ENCODE measurements at regions not wholly inside any gene's neighbourhood (a gene's known extent, or its start where the extent isn't known, plus 50 kb on each side); places are given as distances from the start of the nearest gene placed in this dataset.

DNA sequence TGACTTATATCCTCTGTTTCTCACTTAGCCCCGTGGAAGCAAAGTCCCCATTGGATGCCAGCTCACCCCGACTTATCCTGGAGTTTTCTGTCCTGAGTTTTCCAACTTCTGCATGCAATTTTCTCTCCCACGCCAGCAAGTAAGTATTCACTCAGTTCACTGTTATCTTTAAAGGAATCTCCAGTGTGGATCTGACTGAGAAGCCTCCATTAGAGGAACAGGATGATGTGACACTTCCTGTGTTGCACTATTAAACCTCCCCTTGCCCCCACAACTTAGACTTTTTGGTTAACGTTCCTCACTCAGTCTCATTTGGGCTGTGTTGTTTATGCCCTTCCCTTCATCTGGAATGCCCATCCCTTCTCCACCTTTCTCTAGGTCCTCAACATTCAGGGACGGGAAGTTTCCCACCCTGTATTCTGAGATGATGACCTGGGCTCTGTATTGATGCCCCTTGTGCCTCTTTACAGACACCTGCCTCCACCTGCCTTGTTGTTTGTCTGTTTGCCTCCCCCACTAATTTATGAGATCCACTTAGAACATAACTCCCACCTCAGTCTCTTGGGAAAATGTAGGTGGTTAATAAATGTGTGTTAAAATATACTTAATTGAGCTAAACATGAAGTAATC lies 536.1 kb upstream of the RAB6C start:
- Histone ChIP-seq H3K36me3 (replicated peaks in 1 of 2; ENCODE audit: control insufficient read depth in 1 of 2, insufficient read depth in 2 of 2, low read length in 1 of 2) (no peaks in the 10 kb centered on the region), H3K9ac (no peak overlapping the region), H3K4me1 (ENCODE audit: control insufficient read depth in 1 of 2, insufficient read depth in 2 of 2, low read depth in 1 of 2, low read length in 1 of 2) (peaks cover 0 to 17% of the 10 kb centered on the region in 2 experiments; a peak in 1 of 4 replicates), H3K4me2 (no peak overlapping the region), H3F3A (replicated peaks; ENCODE audit: insufficient read depth) (no peaks in the 10 kb centered on the region), H3K9me2 (no peaks in the 10 kb centered on the region), H3K9me3 (no peaks in the 10 kb centered on the region), H3K27me3 (ENCODE audit: insufficient read depth) (no peaks in the 10 kb centered on the region), H3K79me2 (ENCODE audit: insufficient read depth) (no peaks in the 10 kb centered on the region), H2AFZ (ENCODE audit: low read depth) (no peak overlapping the region), H4K20me1 (ENCODE audit: insufficient read depth) (no peaks in the 10 kb centered on the region), H3K4me3 (ENCODE audit: low read depth in 2 of 2, low read length in 1 of 2) (no peak overlapping the region), H3K27ac (ENCODE audit: low read depth in 2 of 2, low read length in 1 of 2) (no peak overlapping the region)
- ChIA-PET POLR2A (no interaction called here), CTCF (no interaction called here)
- no peak for TF ChIP-seq MXI1 (IDR thresholded peaks at IDR 0.05; ENCODE audit: low read depth, low read length)
- no peak for TF ChIP-seq FOXJ3 (CRISPR knock-in tag; IDR thresholded peaks at IDR 0.05)
- no peak for TF ChIP-seq RFX5 (IDR thresholded peaks at IDR 0.05; ENCODE audit: low read length)
- TF ChIP-seq, protein P1, sequence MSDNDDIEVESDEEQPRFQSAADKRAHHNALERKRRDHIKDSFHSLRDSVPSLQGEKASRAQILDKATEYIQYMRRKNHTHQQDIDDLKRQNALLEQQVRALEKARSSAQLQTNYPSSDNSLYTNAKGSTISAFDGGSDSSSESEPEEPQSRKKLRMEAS (IDR thresholded peaks at IDR 0.05; ENCODE audit: low read depth), result no peak
- TF ChIP-seq CHD2 (IDR thresholded peaks at IDR 0.05; ENCODE audit: low read length, partially characterized antibody), result no peak
- no peak for TF ChIP-seq POLR2AphosphoS5 (IDR thresholded peaks at IDR 0.05; ENCODE audit: low read depth, low read length)
- no peak for TF ChIP-seq USF1 (IDR thresholded peaks at IDR 0.05; ENCODE audit: borderline replicate concordance, low read depth)
- no peak for TF ChIP-seq RCOR1 (IDR thresholded peaks at IDR 0.05; ENCODE audit: low read length)
- TF ChIP-seq GATA2 (CRISPR knock-in tag; IDR thresholded peaks at IDR 0.05), result no peak
- TF ChIP-seq PBX3 (IDR thresholded peaks at IDR 0.05), result no peak
- no peak for TF ChIP-seq TCF12 (IDR thresholded peaks at IDR 0.05)
- TF ChIP-seq FOSL2 (IDR thresholded peaks at IDR 0.05; ENCODE audit: borderline replicate concordance, low read depth), result no peak
- no peak for TF ChIP-seq NFIC (IDR thresholded peaks at IDR 0.05; ENCODE audit: borderline replicate concordance)
- TF ChIP-seq YY1 (IDR thresholded peaks at IDR 0.05; ENCODE audit: low read depth), result no peak
- no peak for TF ChIP-seq IRF3 (IDR thresholded peaks at IDR 0.05; ENCODE audit: low read depth, low read length)
- 11% methylated on average over 5 of the region's 5 CpGs for WGBS (ENCODE audit: low lambda C conversion rate)
- DNase-seq, result no peak

All from SK-N-SH (cell line).